Chondrocyte (in vitro differentiated cells): ENCODE measurements at regions not wholly inside any gene's neighbourhood (a gene's known extent, or its start where the extent isn't known, plus 50 kb on each side); places are given as distances from the start of the nearest gene placed in this dataset.

Experiments
- DNase-seq: peaks from one replicate; pipeline ENCODE4 v3.0.0; 2021; ENCODE audit warnings: mixed read lengths, low spot score
- H3K27ac Mint-ChIP-seq: one replicate; pipeline ENCODE4 v1.8.0; 2021; ENCODE audit warnings: mild to moderate bottlenecking, moderate library complexity, mixed read lengths; ENCODE audit not compliant: unreplicated experiment
- H3K27me3 Mint-ChIP-seq: 2 replicates; pipeline ENCODE4 v1.8.0; 2021; ENCODE audit warnings: low read depth, mixed read lengths
- H3K36me3 Mint-ChIP-seq: 2 replicates; pipeline ENCODE4 v1.8.0; 2021; ENCODE audit warnings: low read depth, mixed read lengths
- H3K4me1 Mint-ChIP-seq: 2 replicates; pipeline ENCODE4 v1.8.0; 2021; ENCODE audit warnings: low read depth, mild to moderate bottlenecking, mixed read lengths
- H3K4me3 Mint-ChIP-seq: one replicate; pipeline ENCODE4 v1.8.0; 2021; ENCODE audit warnings: mild to moderate bottlenecking, moderate library complexity, mixed read lengths; ENCODE audit not compliant: unreplicated experiment
- H3K9me3 Mint-ChIP-seq: 2 replicates; pipeline ENCODE4 v1.8.0; 2021; ENCODE audit warnings: low read depth, mixed read lengths
- CTCF ChIP-seq: fragments of 200-600 bp; sonication (generic); IDR thresholded peaks from 2 replicates; pipeline ENCODE4 v1.5.0; 2021; ENCODE audit warnings: antibody characterized with exemption, mild to moderate bottlenecking, moderate library complexity

- Mint-ChIP-seq H3K4me3 (no peak overlapping the region), H3K9me3 (no peaks in the 10 kb centered on the region), H3K27me3 (no peaks in the 10 kb centered on the region), H3K27ac (no peak overlapping the region), H3K36me3 (no peaks in the 10 kb centered on the region), H3K4me1 (peaks cover under 1% of the 10 kb centered on the region)
- no peak for TF ChIP-seq CTCF
- no peak for DNase-seq
Observed at GRCh38 chr5:18032744-18033143, 398.5 kb downstream of the TAF11L14 start.

- Mint-ChIP-seq H3K4me1 (peaks cover 3% of the 10 kb centered on the region), H3K9me3 (no peaks in the 10 kb centered on the region), H3K27ac (no peak overlapping the region), H3K36me3 (no peaks in the 10 kb centered on the region), H3K27me3 (no peaks in the 10 kb centered on the region), H3K4me3 (no peak overlapping the region)
- no peak for TF ChIP-seq CTCF
- no peak for DNase-seq
Observed at GRCh38 chr5:18036531-18036930, 402.3 kb downstream of the TAF11L14 start.

- Mint-ChIP-seq H3K27me3 (no peaks in the 10 kb centered on the region), H3K4me3 (no peak overlapping the region), H3K4me1 (peaks cover 3% of the 10 kb centered on the region), H3K9me3 (no peaks in the 10 kb centered on the region), H3K36me3 (no peaks in the 10 kb centered on the region), H3K27ac (no peak overlapping the region)
- DNase-seq, result no peak
- no peak for TF ChIP-seq CTCF
Observed at GRCh38 chr5:18037718-18038117, 403.5 kb downstream of the TAF11L14 start.

- no peak overlapping the region for H3K27ac Mint-ChIP-seq
- no peak for DNase-seq
- H3K36me3 Mint-ChIP-seq, result no peaks in the 10 kb centered on the region
- TF ChIP-seq CTCF, result no peak
- no peaks in the 10 kb centered on the region for H3K9me3 Mint-ChIP-seq
- H3K4me3 Mint-ChIP-seq, result no peak overlapping the region
- no peaks in the 10 kb centered on the region for H3K27me3 Mint-ChIP-seq
- H3K4me1 Mint-ChIP-seq, result no peaks in the 10 kb centered on the region
Observed at GRCh38 chr5:18043344-18043743, 409.1 kb downstream of the TAF11L14 start.

DNA sequence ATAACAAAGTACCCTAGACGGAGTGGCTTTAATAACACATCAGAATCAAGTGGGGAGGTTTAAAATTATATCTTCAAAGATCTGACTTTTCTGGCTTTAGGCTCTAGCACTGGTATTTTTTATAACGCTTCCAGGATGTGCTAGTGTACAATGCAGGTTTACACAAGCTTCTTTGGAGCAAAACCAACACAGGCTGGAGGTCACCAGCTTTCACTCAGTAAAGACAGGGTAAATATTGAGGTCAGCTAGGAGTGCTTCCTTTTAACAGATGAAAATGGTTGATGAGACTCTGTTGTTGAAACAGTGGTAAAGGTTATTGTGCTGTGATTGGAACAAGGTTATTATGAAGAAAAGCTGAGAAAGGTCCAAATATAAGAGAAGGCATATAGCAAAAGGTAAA is 414.2 kb downstream of the TAF11L14 start:
- H3K4me1 Mint-ChIP-seq, result no peaks in the 10 kb centered on the region
- no peaks in the 10 kb centered on the region for H3K36me3 Mint-ChIP-seq
- no peaks in the 10 kb centered on the region for H3K27me3 Mint-ChIP-seq
- no peak overlapping the region for H3K27ac Mint-ChIP-seq
- no peak for TF ChIP-seq CTCF
- DNase-seq, result no peak
- H3K9me3 Mint-ChIP-seq, result no peaks in the 10 kb centered on the region
- no peak overlapping the region for H3K4me3 Mint-ChIP-seq
